Stimulated activated CD8-positive, alpha-beta memory T cell treated with anti-CD3 and anti-CD28 coated beads, Interleukin-15, amount 100 ng/mL, for 1 hour (primary cell): ENCODE measurements at regions not wholly inside any gene's neighbourhood (a gene's known extent, or its start where the extent isn't known, plus 50 kb on each side); places are given as distances from the start of the nearest gene placed in this dataset.
"Not testable (repeated sequence)": the region's sequence is repeated elsewhere in the genome, so short reads cannot be mapped to it uniquely, and the experiment has no call there.

Experiments used
- DNase-seq: peaks from one replicate; pipeline ENCODE4 v3.0.0-alpha.2; 2020; ENCODE audit warnings: low read depth

DNA sequence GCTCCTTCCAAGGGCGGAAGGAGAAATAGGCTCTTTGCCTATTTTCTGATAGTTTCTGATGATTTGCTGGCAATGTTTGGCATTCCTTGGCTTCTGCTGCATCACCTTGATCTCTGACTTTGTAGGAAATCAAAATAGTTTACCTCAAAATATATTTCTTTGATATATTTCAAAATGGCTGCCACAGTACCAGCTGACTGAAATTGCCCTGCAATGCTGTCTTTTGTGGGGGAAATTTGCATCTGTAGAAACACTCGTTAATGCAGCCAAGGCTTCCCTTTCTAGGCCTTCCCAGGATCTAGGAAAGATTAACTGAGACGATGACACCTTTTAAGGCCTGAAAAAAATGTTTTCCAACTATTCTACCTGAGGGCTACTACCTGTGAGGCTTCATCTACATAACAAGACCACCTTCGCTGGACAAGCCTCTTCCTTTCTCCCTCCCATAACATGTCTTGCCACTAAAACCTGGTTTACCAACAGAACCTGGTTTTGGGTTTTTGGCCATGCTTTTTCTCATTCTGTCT lies 212.8 kb upstream of the SSTR1 start:
- no peak for DNase-seq

DNA sequence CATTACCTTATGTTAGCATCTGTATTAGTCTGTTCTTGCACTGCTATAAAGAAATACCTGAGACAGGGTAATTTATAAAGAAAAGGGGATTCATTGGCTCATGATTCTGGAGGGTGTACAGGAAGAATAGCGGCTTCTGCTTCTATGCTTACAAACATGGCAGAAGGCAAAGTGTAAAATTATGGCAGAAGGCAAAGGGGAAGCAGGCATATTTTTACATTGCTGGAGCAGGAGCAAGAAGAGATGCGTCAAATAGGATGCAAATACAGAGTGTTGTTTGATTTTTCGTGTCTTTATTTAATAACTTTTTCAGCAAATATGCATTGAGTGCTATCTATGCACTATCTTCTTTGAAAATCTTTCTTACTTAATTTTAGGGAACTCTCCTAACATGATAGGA lies 210.7 kb upstream of the SSTR1 start:
- no peak for DNase-seq

DNA sequence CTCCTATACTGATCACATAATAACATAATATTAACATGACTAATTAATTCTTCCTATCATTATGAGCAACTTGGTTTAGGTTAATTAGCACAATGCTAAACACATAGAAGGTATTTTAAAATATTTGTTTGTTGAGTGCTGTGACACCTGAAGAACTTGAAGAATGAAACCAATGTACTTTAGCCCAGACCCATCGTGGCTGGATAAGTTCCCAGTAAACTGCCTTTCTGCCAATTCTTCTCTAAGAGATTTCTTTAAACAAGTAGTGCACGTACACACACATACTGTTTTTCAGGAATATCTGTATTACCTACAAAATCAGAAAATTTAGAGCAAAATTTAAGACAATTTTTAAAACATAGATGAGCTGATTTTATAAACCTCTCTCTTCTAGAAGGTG lies 207.4 kb upstream of the SSTR1 start:
- no peak for DNase-seq

DNA sequence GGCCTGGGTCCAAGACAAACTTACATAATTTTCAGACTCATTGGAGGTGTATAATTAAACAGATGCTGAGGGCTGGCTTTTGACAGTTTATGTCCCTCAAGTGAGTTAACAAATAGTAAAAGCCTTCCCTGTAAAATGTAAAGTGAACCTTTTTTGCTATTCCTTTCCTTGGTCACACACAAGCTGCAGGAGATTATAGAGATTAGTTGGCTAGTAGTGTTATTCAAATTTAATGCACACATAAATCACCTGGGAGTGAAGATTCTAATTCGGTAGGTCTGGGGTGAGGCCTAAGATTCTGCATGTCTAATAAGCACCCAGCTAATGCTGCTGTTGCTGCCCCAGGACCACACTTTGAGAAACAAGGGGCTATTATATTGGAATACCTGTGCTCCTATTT lies 206.2 kb upstream of the SSTR1 start:
- DNase-seq: no peak

DNA sequence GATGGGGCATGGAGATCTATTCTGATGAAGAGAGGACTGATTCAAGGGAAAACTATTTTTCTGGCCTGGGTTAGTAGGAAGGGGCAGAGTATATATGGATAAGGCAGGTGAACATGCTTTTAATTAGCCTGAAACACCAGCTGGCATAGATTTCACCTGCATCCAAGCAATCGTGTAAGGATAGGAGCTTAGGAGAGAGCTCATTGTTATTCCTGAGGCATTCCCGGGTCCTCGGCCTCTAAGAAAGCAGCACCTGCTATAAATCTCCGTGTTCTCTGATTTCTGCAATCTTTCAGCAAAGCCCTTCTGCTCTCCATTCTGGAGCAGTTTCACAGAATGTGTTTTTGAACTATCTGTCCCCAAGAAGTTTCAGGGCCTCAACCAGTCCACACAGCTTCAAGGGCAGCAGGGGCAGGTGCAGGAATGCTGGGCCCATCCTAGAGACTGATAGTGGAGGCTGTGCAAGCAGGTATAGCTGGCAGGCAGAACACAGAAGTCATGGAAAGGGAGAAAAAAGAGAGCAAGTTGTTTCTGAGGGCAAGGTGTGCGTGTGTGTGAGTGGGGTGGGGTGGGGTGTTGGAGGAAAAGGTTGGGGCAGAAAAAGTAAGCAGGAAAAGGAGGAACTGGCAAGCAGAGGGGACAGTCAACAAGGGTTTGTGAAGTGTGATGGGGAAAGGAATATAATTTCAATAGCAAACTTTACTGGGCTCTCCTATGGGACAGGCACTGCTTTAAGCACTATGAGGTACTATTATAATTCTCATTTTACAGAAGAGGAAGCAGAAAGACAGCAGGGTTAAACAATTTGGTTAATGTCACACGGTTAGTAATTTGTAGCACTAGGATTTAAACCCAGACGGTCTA lies 203.7 kb upstream of the SSTR1 start:
- DNase-seq: no peak

DNA sequence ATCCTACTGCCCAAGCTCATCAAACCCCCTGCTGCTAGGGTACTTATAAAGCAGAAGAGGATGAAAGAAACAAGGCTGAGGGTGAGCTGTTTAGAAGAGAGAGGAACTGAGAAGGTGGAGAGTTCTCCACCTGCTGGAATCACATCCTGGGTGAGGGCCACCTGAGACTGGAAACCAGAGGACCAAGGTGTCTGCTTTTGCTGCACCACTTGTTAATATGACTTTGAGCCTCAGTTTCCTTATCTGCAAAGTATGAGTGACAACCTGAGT lies 203.2 kb upstream of the SSTR1 start:
- DNase-seq: no peak

DNA sequence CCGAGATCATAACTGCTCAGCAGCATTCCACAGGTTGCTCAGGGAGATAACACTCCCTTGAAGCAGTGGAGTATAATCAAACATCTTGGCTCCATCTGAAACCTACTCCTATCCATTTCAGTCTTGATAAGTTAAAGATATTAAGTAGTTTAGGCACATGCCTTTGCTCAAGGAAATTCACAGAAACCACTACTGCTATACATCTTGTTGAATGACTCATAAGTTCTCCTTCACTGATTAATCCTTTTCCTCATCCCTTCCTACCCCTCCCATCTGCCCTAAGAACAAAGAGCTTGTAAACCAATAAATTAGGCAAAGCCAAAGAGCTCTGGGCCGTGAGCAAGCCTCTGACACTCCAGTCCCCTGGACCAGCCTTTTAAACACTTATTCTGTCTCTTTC lies 196.5 kb upstream of the SSTR1 start:
- not testable (repeated sequence) for DNase-seq

DNA sequence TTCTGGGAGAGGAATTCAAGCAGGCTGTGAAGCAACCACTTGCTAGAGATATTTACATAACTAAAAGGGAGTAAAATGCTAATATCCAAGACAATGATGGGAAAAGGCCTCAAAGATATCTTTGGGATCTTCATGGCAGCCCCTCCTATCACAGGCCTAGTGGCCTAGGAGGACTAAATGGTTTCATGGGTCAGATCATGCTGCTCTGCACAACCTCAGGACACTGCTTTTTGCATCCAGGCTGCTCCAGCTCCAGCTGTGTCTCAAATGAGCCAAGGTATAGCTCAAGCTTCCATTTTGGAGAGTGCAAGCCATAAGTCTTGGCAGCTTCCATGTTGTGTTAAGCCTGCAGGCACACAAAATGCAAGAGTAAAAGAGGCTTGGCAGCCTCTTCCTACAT lies 195.6 kb upstream of the SSTR1 start:
- DNase-seq: no peak

DNA sequence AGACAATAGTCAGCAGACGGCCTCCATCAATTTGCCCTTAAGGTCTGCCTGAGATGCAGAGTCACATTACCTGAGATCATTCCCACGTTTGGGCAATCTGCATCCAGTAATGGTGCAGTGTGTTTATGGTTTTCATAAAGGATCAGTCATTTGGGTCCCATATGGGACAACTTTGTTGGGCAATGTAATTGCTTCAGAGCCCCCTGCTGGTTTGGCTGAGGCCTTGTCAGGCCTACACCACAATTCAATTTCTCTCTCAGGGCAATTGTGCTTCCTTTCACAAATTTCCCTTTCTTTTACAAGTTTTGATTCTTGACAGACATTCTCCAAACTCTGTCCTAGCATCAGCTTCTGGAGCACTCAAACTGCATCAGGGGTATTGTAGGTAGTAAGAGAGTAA lies 191.2 kb upstream of the SSTR1 start:
- no peak for DNase-seq

DNA sequence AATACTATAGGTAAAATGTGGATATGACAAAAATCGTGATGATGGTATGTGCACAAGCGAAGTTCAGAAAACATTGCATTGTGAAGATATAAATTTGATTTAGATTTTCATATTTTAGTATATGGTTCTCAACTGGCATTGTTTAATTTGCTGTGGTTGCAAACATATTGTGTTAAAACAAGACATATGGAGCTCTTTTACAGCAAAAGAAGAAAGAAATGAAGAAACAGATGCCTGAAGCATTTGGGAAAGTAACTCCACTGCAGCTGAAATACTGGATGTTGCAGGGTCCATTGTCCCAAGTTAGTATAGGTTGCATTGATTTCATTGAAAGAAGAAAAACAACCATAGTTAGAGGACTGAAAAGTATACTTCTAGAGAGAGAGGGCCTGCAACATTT lies 185.8 kb upstream of the SSTR1 start:
- no peak for DNase-seq

DNA sequence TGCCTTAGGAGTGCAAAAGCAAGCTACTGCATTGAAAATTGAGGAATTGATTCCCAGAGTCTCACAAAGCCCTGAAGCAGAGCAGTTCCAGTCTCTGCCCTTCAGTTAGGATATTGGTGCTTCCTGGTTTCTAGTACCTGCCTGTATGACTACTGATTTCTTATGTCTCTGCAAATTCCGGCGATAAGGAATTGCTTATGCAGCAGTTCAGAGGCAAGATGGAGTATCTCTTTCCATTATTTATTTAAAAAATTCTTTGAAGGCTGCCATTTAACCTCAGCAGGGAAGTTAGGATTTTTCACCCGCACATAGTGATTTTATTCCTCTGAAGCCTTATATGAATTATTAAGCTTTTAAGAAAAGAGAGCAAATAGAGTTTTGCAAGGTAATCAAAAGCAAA lies 184.9 kb upstream of the SSTR1 start:
- DNase-seq: no peak

DNA sequence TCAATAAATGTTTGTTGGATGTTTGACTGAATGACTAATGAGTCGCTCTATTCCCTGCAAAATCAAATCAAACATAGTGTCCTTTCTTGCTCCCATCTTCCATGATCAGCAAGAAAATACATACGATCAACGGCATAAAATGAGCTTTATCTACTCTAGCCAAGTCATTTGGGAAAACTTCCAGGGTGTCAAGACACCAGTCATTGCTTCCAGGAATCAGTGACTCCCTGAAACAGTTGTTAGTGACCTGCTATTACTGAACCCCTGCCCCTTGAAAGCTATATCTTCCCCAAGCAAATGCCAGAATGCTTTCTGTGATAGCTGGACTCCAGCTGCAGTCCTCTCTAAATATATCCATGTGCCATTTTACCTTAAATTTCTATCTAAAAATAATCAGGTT lies 169.5 kb upstream of the SSTR1 start:
- DNase-seq: no peak

DNA sequence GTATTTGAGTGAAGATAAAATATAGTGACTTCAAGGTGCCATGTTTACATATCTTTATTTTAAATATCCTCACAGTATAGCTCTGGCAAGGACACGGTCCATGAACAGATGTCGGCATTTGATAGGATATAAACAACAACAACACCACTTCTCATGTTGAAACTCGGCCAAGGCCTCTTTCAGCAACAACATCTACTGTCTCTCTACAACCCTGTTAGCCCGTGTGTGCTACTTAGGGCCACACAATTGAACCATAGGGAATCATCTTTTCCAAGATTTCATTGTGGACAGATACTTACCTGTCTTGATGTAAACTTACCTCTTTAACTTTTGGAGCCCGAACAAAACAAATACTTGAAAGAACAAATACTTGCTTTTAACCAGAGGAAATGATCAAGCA lies 168.7 kb upstream of the SSTR1 start:
- DNase-seq: no peak

DNA sequence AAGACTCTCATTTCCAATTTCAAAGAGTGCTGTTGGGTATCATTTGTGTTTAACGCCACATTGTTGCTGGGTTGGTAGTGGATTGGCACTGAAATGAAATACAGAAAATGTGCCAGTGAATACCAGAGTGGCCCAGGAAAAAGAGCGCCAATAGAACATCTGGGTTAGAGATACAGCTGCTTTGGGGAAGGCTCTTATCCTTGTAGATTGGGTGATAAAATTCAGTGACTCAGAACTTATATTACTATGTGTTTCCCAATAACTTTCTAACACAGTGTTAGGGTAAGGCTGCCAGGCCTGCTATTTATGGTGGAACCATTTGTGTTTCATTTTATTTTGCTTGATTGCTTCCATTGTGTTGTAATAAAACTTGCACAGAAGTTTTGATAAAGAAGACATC lies 168.2 kb upstream of the SSTR1 start:
- DNase-seq: no peak

DNA sequence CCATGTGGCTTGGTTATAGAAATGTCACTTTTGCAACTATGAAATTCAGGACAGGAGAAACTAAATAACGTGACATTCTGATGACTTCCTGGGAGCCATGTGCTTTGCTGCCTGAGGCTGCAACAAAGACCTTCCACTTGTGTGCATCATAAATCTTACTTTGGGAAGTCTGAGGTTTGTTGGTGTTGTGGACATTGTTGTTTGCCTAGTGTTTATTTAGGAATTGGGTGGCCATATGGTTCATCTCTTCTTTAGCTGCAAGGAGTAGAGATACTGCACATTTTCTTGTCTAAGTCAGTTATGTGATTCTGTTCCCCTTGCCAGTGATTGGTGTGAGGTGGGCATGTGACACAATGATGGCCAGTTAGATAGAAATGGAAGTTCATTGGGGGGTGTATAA lies 167.3 kb upstream of the SSTR1 start:
- DNase-seq: no peak

DNA sequence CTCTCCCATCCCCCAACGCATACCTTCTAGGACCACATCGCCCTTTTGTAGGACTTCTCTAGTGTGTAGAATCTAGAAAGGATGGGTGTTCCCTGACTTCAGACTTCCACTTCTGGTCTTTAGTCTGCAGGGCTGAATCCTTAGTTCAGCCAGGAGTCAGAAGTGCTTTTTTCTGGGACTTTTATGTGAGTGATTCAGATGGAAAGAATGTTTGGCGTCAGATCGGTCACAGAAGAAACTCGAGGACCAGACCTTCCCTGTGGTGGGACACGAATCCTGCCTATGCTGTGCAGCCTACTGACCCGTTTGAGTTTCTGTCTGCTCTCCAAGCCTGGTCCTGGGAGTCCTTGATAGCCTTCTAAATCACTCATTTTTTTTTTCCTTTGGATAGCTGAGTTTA lies 165.4 kb upstream of the SSTR1 start:
- DNase-seq: no peak

DNA sequence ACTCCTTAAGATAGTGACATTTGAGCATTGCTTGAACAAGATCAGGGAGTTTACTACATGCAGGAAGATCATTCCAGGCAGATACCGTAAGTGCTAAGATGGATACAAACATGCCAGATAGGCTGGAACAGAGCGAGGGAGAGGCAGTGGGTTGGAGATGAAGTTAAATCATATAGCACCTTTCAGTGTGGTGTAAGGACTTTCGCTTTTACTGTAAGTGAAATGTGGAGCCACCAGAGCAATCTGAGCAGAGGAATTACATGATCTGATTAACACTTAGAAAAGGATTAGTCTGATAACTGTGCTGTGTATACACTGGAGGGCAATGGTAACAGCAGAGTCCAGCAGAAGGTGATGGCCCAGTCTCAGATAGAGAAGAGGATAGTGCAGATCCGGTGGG lies 163.0 kb upstream of the SSTR1 start:
- DNase-seq: no peak

DNA sequence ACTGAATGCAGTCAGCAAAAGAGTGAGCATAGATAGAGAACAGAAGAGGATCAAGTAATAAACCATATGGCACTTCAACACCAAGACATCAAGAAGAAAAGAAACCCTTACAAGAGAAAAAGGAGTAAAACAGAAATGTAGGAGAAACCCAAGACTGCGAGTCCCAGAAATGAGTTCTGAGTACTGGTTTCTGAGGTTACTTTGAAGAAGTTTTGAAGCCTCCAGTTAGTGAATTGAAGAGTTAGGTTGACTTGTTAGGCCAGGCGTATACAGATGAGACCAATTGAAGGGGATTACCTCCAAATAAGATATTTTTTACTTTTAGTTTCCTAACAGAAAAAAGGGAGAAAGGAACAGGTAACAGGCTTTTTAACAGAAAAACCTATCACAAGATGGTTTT lies 162.2 kb upstream of the SSTR1 start:
- DNase-seq: no peak

DNA sequence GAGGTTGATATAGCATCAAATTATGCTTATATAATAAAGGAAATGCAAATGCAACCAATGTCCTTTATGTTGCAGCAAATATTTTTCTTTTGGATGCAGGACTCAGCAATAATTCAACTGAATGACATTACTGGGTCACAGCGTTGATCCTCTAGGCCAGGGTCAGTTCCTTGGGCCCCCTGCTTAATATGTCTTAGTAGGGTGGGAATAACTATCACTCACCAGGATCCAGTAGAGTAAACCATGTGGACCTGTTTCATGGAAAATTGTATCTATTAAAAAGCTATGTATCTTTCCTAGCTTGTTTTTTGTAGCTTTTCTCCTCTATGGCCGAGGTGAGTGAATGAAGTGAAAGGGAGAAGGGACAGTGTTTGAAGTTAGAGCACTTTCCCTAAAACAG lies 161.5 kb upstream of the SSTR1 start:
- DNase-seq: no peak

DNA sequence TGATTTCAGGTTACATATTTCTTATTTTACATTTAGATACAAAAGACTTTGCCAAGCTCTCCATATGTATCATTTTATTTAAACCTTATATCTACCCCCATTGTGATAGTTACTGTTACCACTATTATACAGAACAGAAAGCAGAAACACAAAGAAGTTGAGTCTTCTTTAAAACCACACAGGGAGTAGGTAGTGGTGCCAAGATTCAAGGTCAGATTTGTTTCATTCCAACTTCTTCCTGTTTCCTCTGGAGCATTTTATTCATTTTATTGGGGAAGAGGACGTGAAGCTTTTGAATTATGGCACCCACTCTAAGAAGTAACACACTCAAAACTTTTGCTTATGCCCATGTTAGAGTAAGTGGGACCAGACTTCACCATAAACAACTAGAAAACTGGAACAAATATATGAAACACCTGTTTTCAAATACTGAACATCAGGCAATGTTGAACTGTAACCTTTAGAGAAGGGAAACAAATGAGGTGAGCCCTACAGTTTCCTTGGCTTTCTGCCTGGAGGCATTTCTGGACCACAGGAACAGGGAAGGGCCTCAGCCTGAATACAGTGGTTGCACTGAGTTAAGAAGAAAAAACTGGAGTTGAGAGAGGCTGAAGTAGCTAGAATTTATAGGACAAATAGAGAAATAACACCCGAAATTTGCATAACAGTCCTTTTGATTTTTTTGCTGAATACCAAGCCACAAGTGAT lies 160.4 kb upstream of the SSTR1 start:
- DNase-seq: no peak

DNA sequence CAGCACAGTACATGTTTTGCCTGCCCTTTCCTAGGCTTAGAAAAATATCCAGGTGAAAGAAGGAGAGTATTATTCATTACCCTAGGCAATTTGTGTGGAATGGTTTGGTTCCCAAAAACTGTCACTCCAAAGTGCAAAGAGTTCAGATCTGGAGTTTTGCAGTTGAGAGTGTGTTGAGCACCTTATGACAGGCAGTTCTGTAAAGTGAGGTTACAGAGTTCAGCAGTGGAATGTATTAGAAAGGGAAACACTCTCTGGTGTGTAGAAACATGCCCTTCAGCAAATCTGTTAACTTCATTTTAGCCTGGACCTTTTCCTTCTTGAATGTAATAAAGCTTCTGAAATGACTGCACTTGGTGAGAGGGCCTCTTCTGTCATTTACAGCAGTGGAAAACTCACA lies 154.0 kb upstream of the SSTR1 start:
- DNase-seq: no peak

DNA sequence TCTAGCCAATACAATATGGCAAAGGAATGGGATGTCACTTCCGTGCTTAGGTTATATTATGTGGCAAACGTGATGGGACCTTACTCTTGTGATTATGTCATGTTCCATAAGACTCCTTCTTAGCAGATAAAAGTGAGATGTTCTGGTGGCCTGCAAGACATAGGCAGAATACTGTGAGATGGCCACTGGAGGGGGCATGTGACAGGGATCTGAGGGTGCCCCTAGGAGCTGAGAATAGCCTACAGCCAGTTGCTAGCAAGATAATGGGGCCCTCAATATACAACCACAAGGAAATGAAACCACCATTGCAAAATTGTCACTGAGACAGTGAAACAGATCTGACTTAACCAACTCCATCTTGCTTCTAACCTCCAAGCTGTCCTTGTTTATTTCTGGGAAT lies 151.4 kb upstream of the SSTR1 start:
- no peak for DNase-seq

DNA sequence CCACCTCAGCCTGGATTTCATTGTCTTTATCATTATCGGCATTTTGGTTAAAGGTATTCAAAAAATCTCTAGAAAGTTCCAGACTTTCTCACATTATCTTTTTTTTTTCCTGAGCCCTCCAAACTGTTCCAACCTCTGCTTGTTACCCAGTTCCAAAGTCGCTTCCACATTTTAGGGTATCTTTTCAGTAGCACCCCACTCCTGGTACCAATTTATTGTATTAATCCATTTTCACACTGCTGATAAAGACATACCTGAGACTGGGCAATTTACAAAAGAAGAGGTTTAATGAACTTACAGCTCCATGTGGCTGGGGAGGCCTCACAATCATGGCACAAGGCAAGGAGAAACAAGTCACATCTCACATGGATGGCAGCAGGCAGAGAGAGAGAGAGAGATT lies 145.5 kb upstream of the SSTR1 start:
- not testable (repeated sequence) for DNase-seq
